GM19467 (cell line): ENCODE measurements at regions not wholly inside any gene's neighbourhood (a gene's known extent, or its start where the extent isn't known, plus 50 kb on each side); places are given as distances from the start of the nearest gene placed in this dataset.
"Not testable (repeated sequence)": the region's sequence is repeated elsewhere in the genome, so short reads cannot be mapped to it uniquely, and the experiment has no call there.

Experiments used
- ATAC-seq: cut with Tn5 transposase; IDR thresholded peaks from one replicate; pipeline ENCODE4 v1.9.1; 2021; ENCODE audit warnings: mild to moderate bottlenecking, moderate library complexity; ENCODE audit not compliant: unreplicated experiment

DNA sequence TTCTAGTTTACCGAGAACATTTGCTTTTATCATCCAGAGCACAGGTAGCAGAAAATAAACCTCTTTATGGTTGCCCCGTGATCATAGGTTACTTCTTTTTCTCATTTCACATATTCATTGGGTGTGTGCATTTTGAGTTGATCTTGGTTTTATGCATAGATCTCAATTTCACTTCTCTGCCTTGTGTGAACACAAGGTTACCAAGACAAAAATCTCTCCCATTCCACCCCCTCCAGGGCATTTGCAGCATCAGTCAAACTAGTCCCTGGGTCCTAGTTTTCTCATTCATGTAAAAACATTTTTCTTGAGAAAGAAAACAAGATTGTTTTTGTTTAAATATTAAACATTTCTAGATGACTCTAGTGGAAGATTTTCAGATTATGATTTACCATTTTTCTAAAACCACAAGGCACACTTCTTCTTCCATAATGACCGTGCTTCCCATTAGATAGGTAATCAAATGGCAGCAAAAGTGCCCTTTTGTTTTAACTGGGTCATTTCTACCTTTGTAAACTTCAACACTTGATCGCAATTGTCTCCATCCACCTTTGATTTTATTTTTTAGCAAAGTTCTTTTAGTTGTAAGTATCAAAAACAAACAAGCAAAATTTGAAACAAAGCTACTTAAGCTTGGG is 526.6 kb upstream of the CADM1 start:
- no peak for ATAC-seq

DNA sequence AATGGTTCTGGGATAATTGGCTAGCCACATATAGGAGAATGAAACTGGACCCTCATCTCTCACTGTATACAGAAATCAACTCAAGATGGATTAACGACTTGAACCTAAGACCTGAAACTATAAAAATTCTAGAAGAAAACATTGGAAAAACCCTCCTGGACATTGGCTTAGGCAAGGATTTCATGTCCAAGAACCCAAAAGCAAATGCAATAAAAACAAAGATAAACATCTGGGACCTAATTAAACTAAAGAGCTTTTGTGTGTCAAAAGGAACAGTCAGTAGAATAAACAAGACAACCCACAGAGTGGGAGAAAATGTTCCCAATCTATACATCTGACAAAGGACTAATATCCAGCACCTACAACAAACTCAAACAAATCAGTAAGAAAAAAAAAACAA is 524.3 kb upstream of the CADM1 start:
- ATAC-seq = not testable (repeated sequence)

- no peak for ATAC-seq
Observed at GRCh38 chr11:115999437-115999836, 495.2 kb upstream of the CADM1 start.

DNA sequence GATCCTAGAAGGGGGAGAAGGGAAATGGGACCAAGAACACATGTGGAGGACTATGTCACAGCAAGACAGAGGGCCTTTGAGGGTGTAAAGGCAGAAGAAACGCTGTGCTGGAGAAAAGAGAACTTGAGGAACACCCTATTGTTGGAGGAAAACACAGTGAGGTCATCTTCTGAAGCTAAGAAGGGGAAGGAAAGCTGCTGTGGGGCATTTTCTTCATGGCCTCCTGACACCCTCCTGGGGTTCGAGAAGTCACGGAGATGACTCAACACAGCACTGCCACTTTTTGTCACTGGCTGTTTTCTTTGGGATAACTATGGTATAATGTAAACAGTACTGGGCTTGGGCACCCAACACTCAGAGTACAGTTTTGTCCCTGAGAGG is 492.6 kb upstream of the CADM1 start:
- no peak for ATAC-seq

- ATAC-seq = peak; percentile 97
Observed at GRCh38 chr11:115996125-115996807, 492.1 kb upstream of the CADM1 start.

DNA sequence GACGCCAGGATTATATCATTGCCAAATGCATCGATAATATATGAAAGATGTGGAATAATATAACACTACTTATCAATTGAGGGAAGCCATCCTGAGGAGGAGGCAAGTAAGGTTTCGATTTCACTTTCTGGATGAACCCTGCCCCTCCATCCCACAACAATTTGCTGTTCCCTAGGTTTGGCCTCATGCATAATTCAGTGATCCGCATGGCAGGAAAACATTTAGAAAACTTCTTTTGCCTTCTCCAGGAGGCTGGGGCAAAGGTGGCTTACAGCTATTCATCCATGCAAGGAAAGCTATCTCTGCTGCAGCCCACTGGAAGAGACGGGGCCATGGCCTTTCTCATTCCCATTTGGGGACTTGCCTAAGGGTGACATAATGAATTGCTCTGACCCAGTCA is 489.4 kb upstream of the CADM1 start:
- no peak for ATAC-seq

DNA sequence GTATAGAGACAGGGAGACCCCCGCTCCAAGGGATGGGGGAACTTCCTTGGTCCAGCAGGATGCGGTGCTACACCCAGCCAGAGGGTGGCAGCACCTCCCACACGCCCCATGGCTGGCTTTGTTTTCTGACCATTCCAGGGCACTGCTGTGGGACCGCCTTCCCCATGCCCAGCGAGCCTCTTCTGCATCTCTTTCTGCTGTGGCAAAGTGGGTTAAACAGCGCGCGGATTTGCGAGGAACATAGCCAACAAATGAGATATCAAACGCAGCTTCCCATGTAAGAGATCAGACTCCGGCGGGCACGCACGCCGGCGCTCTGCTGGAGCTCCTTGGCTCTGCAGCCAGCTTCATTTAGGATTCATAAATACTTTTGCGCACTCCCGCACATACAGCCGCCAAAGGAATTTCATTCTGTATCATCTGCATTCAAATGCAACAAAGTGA is 485.8 kb upstream of the CADM1 start:
- no peak for ATAC-seq

GRCh38 chr11:115985896-115986295 is 481.7 kb upstream of the CADM1 start:
- ATAC-seq = no peak

GRCh38 chr11:115984228-115984627 is 480.0 kb upstream of the CADM1 start:
- no peak for ATAC-seq

DNA sequence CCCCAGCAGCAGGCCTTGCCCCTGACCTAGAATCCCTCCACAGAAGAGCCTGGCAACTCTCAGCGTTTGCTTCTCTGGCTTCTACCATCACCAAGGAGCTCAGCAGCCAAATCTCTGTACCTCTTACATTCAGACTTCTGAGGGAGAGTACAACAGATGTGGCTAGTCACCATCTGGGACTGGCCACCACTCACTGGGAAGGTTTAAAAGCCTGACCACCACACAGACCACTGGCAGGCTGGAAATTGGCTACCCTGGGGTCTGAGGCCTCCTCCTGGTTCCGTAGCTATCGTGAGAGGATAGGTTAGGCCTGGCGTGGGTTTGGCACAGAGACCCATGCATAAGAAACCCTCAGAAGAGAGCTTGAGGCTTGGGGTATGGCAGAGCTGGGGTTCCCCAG is 478.5 kb upstream of the CADM1 start:
- ATAC-seq = no peak

- no peak for ATAC-seq
Observed at GRCh38 chr11:115981814-115982471, 477.7 kb upstream of the CADM1 start.

- no peak for ATAC-seq
Observed at GRCh38 chr11:115981104-115981481, 476.9 kb upstream of the CADM1 start.

- ATAC-seq = no peak
Observed at GRCh38 chr11:115980337-115981103, 476.3 kb upstream of the CADM1 start.

DNA sequence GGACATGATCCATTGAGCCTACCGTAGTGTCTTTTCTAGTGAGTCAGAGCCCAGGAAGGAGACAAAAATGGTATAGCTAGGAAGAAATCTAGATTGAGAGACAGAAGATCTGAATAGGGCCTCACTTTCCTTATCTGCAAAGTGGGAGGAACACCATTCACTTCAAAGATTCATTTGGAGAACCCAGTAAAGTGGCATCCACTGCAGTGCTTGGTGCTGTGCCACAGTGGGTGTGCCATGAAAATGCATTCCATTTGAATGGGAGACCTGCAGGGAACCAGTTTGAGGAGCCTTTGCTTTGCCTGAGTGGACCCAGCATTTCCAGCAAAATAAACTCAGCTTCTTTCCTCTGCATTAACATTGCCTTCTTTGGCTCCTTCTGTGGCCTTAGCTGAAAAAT is 470.5 kb upstream of the CADM1 start:
- ATAC-seq = no peak

- not testable (repeated sequence) for ATAC-seq
Observed at GRCh38 chr11:115967203-115967602, 463.0 kb upstream of the CADM1 start.

DNA sequence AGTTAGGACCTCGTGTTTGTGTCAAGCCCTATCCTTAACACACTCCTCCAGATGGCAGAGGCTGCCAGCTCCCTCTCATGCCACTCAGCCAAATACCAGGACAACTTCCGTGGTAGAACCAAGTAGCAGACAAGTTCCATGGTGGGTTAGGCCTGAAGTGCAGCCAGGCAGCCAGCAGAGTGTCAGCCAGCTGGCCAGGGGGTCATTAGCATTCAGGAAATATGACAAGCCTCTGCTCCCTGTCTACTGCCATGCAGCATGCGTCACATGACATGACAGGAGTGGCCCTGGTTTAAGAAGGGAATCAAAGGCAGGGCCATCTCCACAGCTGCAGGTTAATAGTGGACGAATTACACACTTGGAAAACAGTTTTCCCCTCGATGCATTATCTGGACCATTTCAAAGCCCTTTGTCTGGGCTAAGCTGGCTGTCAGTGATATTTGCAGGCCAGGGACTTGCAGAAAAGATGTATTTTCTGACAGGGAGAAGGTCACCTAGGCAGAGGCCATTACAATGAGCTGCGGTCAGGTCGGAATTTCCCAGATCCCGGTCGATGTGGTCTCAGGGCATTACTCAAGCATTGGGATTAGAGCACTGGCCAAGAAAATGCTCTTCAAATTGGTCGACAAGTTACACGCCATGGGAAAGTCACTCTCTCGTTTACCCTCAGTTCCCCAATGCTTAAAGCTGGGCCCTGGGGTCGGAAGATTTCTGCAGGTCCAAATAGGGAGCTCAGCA is 461.7 kb upstream of the CADM1 start:
- no peak for ATAC-seq

DNA sequence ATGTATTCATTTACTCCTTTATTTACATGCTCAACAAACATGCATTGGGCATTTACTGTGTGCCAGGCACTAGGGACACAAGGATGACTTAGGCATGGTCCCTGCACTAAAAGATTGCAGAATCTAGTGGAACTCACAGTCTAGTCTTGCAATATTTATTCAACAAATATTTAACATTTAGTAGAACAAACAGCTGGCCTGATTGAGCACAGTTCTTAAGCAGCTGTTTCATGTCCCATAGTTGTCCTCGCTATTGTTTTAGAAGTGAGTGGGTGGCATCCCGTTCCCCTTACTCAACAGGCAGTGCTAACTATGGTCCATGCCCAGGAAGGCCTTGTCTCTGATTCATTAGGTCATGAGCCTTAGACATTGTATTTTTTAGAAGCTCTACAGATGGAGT is 459.9 kb upstream of the CADM1 start:
- ATAC-seq = no peak

DNA sequence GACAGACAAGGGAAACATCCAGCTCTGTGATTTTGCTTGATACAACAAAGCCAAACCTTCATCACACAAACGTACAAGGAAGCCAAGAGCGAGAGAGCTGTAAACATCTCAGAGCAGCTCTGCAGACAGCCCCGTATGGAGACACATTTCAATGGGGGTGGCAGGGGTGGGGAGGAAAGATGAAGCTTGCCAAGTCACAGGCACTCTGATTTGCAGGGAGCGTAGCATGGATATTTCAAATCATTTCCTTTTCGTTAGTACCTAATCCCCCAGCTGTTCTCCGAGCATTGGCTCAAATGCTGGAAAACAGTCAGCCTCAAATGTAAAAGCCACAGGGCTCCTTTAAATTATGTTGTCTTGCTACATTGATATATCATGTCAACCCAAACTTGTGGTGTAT is 458.9 kb upstream of the CADM1 start:
- ATAC-seq = no peak

GRCh38 chr11:115961159-115962003 is 457.2 kb upstream of the CADM1 start:
- no peak for ATAC-seq

- no peak for ATAC-seq
Observed at GRCh38 chr11:115959081-115959486, 454.9 kb upstream of the CADM1 start.
